GM12878 (cell line): ENCODE measurements at regions not wholly inside any gene's neighbourhood (a gene's known extent, or its start where the extent isn't known, plus 50 kb on each side); places are given as distances from the start of the nearest gene placed in this dataset.

Experiments used
- ATAC-seq: fragments of 200-7000 bp; cut with Tn5 transposase; 3 replicates; pipeline ENCODE4 v1.9.1; 2020; ENCODE audit warnings: mild to moderate bottlenecking, moderate library complexity
- BruUV-seq: library from RNA; stranded (reverse); fragments of 400-500 nt; replicated peaks from 2 replicates; lab custom pipeline; 2021; lab: Mats Ljungman, UMichigan
- CTCF ChIA-PET: fragments of 300-600 bp; sonication (Branson Sonifier 250); formaldehyde crosslinking; extraction: SDS; loops from one replicate; lab custom pipeline; 2021; ENCODE audit warnings: inconsistent platforms; lab: Yijun Ruan, JAX
- POLR2A ChIA-PET: fragments of 350-600 bp; formaldehyde crosslinking; extraction: SDS; loops from one replicate; lab custom pipeline; 2021; ENCODE audit warnings: inconsistent platforms; lab: Charles Lee
- RAD21 ChIA-PET: fragments of 300-600 bp; sonication (Branson Sonifier 250); formaldehyde crosslinking; loops from one replicate; lab custom pipeline; 2023; ENCODE audit warnings: antibody characterized with exemption; ENCODE audit not compliant: unreplicated experiment; lab: Charles Lee
- SMC1A ChIA-PET: fragments of 300-600 bp; sonication (Branson Sonifier 250); formaldehyde crosslinking; loops from one replicate; lab custom pipeline; 2023; ENCODE audit not compliant: unreplicated experiment, uncharacterized antibody; lab: Charles Lee
- DNase-seq: peaks from one replicate; pipeline ENCODE4 v3.0.0-alpha.2; 2011; ENCODE audit warnings: low read depth, low spot score
- FAIRE-seq: peaks from 3 replicates; lab custom pipeline; 2011; peaks lifted over from hg19 to GRCh38; lab: Jason Lieb, UNC
- H2AFZ ChIP-seq: 2 replicates; pipeline ENCODE4 v1.6.0; 2011; ENCODE audit warnings: low read depth, low read length, control low read depth; ENCODE audit not compliant: control insufficient read depth
- H3K27ac ChIP-seq: 2 replicates; pipeline ENCODE4 v1.5.1; 2011; ENCODE audit warnings: control low read depth; ENCODE audit not compliant: control insufficient read depth, insufficient read depth
- H3K27me3 ChIP-seq, 2 experiments: replicated peaks in 1 of 2; 2 replicates each; pipeline versions ENCODE4 v1.6.0 to v1.6.1; 2011; ENCODE audit warnings: low read length in 1 of 2; ENCODE audit not compliant: control insufficient read depth in 2 of 2, insufficient read depth in 2 of 2
- H3K36me3 ChIP-seq, 2 experiments: 2 replicates each; pipeline ENCODE4 v1.5.1; 2011; ENCODE audit warnings: low read length in 1 of 2; ENCODE audit not compliant: control insufficient read depth in 2 of 2, insufficient read depth in 2 of 2
- H3K4me1 ChIP-seq: 2 replicates; pipeline ENCODE4 v1.6.1; 2011; ENCODE audit warnings: mild to moderate bottlenecking, low read length, moderate library complexity, mixed read lengths; ENCODE audit not compliant: control insufficient read depth, insufficient read depth
- H3K4me2 ChIP-seq: 2 replicates; pipeline ENCODE4 v1.6.0; 2011; ENCODE audit warnings: control low read depth; ENCODE audit not compliant: control insufficient read depth, insufficient read depth
- H3K4me3 ChIP-seq: fragments of 200-600 bp; sonication (generic); 2 replicates; pipeline ENCODE4 v1.5.1; 2016
- H3K79me2 ChIP-seq: 2 replicates; pipeline ENCODE4 v1.6.0; 2011; ENCODE audit warnings: low read length; ENCODE audit not compliant: control insufficient read depth, insufficient read depth
- H3K9ac ChIP-seq: 2 replicates; pipeline ENCODE4 v1.8.0; 2011; ENCODE audit warnings: low read length, control low read depth, mixed read lengths; ENCODE audit not compliant: control insufficient read depth, insufficient read depth
- H3K9me3 ChIP-seq: replicated peaks from 3 replicates; pipeline ENCODE4 v1.5.1; 2011; ENCODE audit warnings: mild to moderate bottlenecking, low read length; ENCODE audit not compliant: control insufficient read depth, insufficient read depth
- H4K20me1 ChIP-seq: 2 replicates; pipeline ENCODE4 v1.6.0; 2011; ENCODE audit not compliant: control insufficient read depth, insufficient read depth
- CHD1 ChIP-seq: IDR thresholded peaks from 2 replicates; pipeline ENCODE4 v1.6.1; 2012; ENCODE audit warnings: low read depth, low read length, improper control_type of control experiment
- MEF2B ChIP-seq: fragments of 450-650 bp; IDR thresholded peaks from 2 replicates; pipeline ENCODE4 v1.6.1; 2018; ENCODE audit warnings: mild to moderate bottlenecking, moderate library complexity; ENCODE audit not compliant: partially characterized antibody, poor library complexity, severe bottlenecking
- MYB ChIP-seq: fragments of 150-350 bp; IDR thresholded peaks from 2 replicates; pipeline ENCODE4 v1.6.1; 2014; ENCODE audit warnings: mild to moderate bottlenecking, low read depth, low read length, borderline replicate concordance
- PML ChIP-seq: IDR thresholded peaks from 2 replicates; pipeline ENCODE4 v1.6.1; 2012; ENCODE audit warnings: low read length, inconsistent platforms
- RBBP5 ChIP-seq: fragments of 200-600 bp; sonication (generic); conservative IDR thresholded peaks from 2 replicates; pipeline ENCODE4 v1.6.1; 2016
- TARDBP ChIP-seq: IDR thresholded peaks from 2 replicates; pipeline ENCODE4 v1.6.1; 2016; ENCODE audit warnings: borderline replicate concordance
- WGBS: methylation state at CpG from one replicate; pipeline ENCODE4 v1.1.6; 2016; ENCODE audit warnings: low lambda C conversion rate; ENCODE audit not compliant: insufficient replicate concordance, insufficient coverage; ENCODE audit errors: missing lambda C conversion rate; 5-methylcytosine and 5-hydroxymethylcytosine counted together
- in situ Hi-C: fragments of 300-500 bp; cut with MboI; formaldehyde crosslinking; loops from 9 replicates; pipeline ENCODE4 v1.14.3; 2018; ENCODE audit warnings: mixed read lengths
- intact Hi-C: fragments of 100-400 bp; cut with micrococcal nuclease; formaldehyde crosslinking; loops from one replicate; pipeline ENCODE4 v1.14.2; 2022; ENCODE audit not compliant: unreplicated experiment
- TF ChIP-seq, protein P1 (sequence below): fragments of 450-650 bp; IDR thresholded peaks from 2 replicates; pipeline ENCODE4 v1.6.1; 2016; ENCODE audit warnings: mild to moderate bottlenecking
- TF ChIP-seq, protein P2 (sequence below): IDR thresholded peaks from 2 replicates; pipeline ENCODE4 v1.6.1; 2011; ENCODE audit warnings: low read depth, low read length, improper control_type of control experiment, borderline replicate concordance

- Histone ChIP-seq H3K79me2 (no peaks in the 10 kb centered on the region), H3K9me3 (no peaks in the 10 kb centered on the region; the same call in 2 of the 3 replicates), H3K4me1 (no peaks in the 10 kb centered on the region), H4K20me1 (no peaks in the 10 kb centered on the region), H2AFZ (no peak overlapping the region), H3K36me3 (no peaks in the 10 kb centered on the region), H3K4me3 (no peak overlapping the region), H3K4me2 (no peak overlapping the region), H3K9ac (no peak overlapping the region), H3K27ac (no peak overlapping the region), H3K27me3 (no peaks in the 10 kb centered on the region)
- POLR2A ChIA-PET, result no interaction called here
- ATAC-seq (no peak), DNase-seq (no peak), FAIRE-seq (no peak)
- SMC1A ChIA-PET, result no interaction called here
- in situ Hi-C loops, result no loop called here
- 47% methylated on average over 2 of the region's 2 CpGs for WGBS
- CTCF ChIA-PET, result no interaction called here
- BruUV-seq, result no TSS peak
- RAD21 ChIA-PET, result no interaction called here
- intact Hi-C loops, result no loop called here
- TF ChIP-seq CHD1, result no peak
- no peak for TF ChIP-seq PML
- no peak for TF ChIP-seq MEF2B
- TF ChIP-seq, protein P1, sequence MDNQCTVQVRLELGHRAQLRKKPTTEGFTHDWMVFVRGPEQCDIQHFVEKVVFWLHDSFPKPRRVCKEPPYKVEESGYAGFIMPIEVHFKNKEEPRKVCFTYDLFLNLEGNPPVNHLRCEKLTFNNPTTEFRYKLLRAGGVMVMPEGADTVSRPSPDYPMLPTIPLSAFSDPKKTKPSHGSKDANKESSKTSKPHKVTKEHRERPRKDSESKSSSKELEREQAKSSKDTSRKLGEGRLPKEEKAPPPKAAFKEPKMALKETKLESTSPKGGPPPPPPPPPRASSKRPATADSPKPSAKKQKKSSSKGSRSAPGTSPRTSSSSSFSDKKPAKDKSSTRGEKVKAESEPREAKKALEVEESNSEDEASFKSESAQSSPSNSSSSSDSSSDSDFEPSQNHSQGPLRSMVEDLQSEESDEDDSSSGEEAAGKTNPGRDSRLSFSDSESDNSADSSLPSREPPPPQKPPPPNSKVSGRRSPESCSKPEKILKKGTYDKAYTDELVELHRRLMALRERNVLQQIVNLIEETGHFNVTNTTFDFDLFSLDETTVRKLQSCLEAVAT, result no peak
- no peak for TF ChIP-seq MYB
- no peak for TF ChIP-seq TARDBP
- no peak for TF ChIP-seq RBBP5
- TF ChIP-seq, protein P2, sequence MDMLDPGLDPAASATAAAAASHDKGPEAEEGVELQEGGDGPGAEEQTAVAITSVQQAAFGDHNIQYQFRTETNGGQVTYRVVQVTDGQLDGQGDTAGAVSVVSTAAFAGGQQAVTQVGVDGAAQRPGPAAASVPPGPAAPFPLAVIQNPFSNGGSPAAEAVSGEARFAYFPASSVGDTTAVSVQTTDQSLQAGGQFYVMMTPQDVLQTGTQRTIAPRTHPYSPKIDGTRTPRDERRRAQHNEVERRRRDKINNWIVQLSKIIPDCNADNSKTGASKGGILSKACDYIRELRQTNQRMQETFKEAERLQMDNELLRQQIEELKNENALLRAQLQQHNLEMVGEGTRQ, result no peak
Observed at GRCh38 chr13:74077375-74077774, 56.8 kb downstream of the KLF12 start.
